Keratinocyte (primary cell): ENCODE measurements at regions not wholly inside any gene's neighbourhood (a gene's known extent, or its start where the extent isn't known, plus 50 kb on each side); places are given as distances from the start of the nearest gene placed in this dataset.

ENCODE experiments used
- CTCF ChIP-seq, 3 experiments: IDR thresholded peaks in 1 of 3; conservative IDR thresholded peaks in 1 of 3; optimal IDR thresholded peaks in 1 of 3; 2 replicates in 2 of 3; 3 replicates in 1 of 3; pipeline versions ENCODE3 to v1.5.1; 2011; ENCODE audit warnings: low read length in 3 of 3, mild to moderate bottlenecking in 3 of 3, moderate library complexity in 2 of 3, control low read depth in 1 of 3, inconsistent platforms in 1 of 3; ENCODE audit not compliant: insufficient read depth in 2 of 3; ENCODE audit errors: extremely low read depth in 1 of 3
- EZH2 ChIP-seq: IDR thresholded peaks from one replicate; pipeline ENCODE4 v1.6.1; 2012; ENCODE audit warnings: inconsistent platforms, mild to moderate bottlenecking, low read length, moderate library complexity

DNA sequence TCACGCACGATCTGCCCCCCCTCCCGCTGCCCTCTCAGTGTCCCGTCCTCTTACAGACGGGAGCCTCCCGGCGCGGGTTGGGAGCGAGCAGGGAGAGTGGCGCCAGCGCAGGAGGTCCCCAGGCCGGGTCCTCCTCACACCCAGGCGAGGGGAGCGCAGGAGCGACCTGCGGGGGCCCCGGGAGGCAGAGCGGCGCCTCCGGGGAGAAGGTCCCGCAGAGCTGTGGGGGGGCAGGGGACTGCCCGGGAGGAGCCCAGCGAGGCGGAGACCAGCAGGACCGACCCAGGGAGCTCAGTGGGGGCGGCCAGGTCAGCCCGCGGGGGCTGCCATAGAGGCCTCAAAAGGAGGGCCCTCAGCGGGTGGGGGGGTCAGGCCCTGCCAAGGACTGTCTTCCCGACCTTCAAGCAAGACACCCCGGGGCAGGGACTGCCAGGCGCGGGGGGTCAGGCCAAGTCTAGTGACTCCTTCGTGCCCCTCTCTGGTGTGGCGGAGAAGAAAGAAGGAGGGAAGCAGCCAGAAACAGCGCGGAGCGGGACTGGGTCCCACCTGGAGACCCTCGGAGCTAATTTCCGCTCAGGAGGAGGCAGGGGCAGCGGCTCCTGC, 123.3 kb upstream of the ERCC6L2 start:
- TF ChIP-seq CTCF (optimal IDR thresholded peaks at IDR 0.05 in 1 of 3, IDR thresholded peaks at IDR 0.05 in 1 of 3, conservative IDR thresholded peaks at IDR 0.05 in 1 of 3; ENCODE audit: extremely low read depth in 1 of 3, insufficient read depth in 2 of 3, low read length in 3 of 3) (no peak), EZH2 (no peak)
